ENCODE measurements at regions not wholly inside any gene's neighbourhood (a gene's known extent, or its start where the extent isn't known, plus 50 kb on each side); places are given as distances from the start of the nearest gene placed in this dataset.
A peak's percentile ranks its signal among the peaks of the same experiment; 100 is the strongest.

- no peak for ATAC-seq
These were observed 658.5 kb downstream of the AJAP1 start for GRCh38 chr1:5312862-5313261.

- no peak for ATAC-seq
These were observed 657.9 kb downstream of the AJAP1 start for GRCh38 chr1:5312293-5312674.

- no peak for ATAC-seq
These were observed 657.4 kb downstream of the AJAP1 start for GRCh38 chr1:5311634-5312292.

- ATAC-seq: no peak
These were observed 656.7 kb downstream of the AJAP1 start for GRCh38 chr1:5311147-5311546.

- ATAC-seq: no peak
These were observed 653.8 kb downstream of the AJAP1 start for GRCh38 chr1:5308249-5308648.

GRCh38 chr1:5304702-5305101, 650.3 kb downstream of the AJAP1 start:
- no peak for ATAC-seq

- no peak for ATAC-seq
These were observed 644.0 kb downstream of the AJAP1 start for GRCh38 chr1:5298376-5298775.

- ATAC-seq: no peak
These were observed 643.5 kb downstream of the AJAP1 start for GRCh38 chr1:5297886-5298239.

- ATAC-seq: no peak
These were observed 642.9 kb downstream of the AJAP1 start for GRCh38 chr1:5297180-5297885.

- no peak for ATAC-seq
These were observed 642.3 kb downstream of the AJAP1 start for GRCh38 chr1:5296557-5297179.

- no peak for ATAC-seq
These were observed 641.7 kb downstream of the AJAP1 start for GRCh38 chr1:5296095-5296494.

- no peak for ATAC-seq
These were observed 637.5 kb downstream of the AJAP1 start for GRCh38 chr1:5291889-5292288.

GRCh38 chr1:5287178-5288150, 633.1 kb downstream of the AJAP1 start:
- ATAC-seq: no peak

GRCh38 chr1:5286244-5286643, 631.8 kb downstream of the AJAP1 start:
- ATAC-seq: no peak

- no peak for ATAC-seq
These were observed 620.1 kb downstream of the AJAP1 start for GRCh38 chr1:5274527-5274926.

GRCh38 chr1:5273280-5274003, 619.0 kb downstream of the AJAP1 start:
- ATAC-seq: no peak

- ATAC-seq: no peak
These were observed 617.9 kb downstream of the AJAP1 start for GRCh38 chr1:5272325-5272724.

GRCh38 chr1:5271264-5271663, 616.9 kb downstream of the AJAP1 start:
- ATAC-seq: no peak

- no peak for ATAC-seq
These were observed 615.5 kb downstream of the AJAP1 start for GRCh38 chr1:5269901-5270300.

GRCh38 chr1:5267603-5268235, 613.3 kb downstream of the AJAP1 start:
- ATAC-seq: peak; percentile 35

GRCh38 chr1:5265438-5266075, 611.1 kb downstream of the AJAP1 start:
- ATAC-seq: no peak

Measured in esophagus mucosa (tissue), 1 donor.